HG03025 (cell line): ENCODE measurements at regions not wholly inside any gene's neighbourhood (a gene's known extent, or its start where the extent isn't known, plus 50 kb on each side); places are given as distances from the start of the nearest gene placed in this dataset.
"Not testable (repeated sequence)": the region's sequence is repeated elsewhere in the genome, so short reads cannot be mapped to it uniquely, and the experiment has no call there.

Source experiments
- ATAC-seq: cut with Tn5 transposase; IDR thresholded peaks from one replicate; pipeline ENCODE4 v1.9.1; 2021; ENCODE audit warnings: mild to moderate bottlenecking, moderate library complexity; ENCODE audit not compliant: unreplicated experiment, low FRiP score

DNA sequence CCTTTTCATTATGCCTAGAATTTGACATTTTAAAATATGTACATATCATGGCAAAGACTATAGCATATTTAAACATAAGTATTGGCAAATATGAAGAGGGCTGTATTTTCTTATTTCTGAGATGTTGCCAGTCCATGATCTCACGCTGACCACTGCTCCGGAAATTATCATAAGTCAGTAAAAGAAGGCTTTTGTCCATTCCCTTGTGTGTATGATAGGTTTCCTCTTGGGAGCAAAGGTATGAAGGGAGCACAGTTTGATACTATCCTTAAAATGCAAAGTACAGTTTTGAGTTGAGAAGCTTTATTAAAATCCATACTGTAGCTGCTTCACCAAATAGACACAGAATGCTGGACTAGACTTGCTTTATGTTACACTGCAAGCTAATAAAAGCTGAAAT, 52.6 kb upstream of the AGA start:
- no peak for ATAC-seq

DNA sequence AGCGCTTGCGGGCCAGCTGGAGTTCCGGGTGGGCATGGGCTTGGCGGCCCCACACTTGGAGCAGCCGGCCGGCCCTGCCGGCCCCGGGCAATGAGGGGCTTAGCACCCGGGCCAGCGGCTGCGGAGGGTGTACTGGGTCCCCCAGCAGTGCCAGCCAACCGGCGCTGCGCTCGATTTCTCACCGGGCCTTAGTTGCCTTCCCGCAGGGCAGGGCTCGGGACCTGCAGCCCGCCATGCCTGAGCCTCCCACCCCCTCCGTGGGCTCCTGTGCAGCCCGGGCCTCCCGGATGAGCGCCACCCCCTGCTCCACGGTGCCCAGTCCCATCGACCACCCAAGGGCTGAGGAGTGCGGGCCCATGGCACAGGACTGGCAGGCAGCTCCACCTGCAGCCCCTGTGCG, 53.4 kb upstream of the AGA start:
- ATAC-seq: not testable (repeated sequence)

DNA sequence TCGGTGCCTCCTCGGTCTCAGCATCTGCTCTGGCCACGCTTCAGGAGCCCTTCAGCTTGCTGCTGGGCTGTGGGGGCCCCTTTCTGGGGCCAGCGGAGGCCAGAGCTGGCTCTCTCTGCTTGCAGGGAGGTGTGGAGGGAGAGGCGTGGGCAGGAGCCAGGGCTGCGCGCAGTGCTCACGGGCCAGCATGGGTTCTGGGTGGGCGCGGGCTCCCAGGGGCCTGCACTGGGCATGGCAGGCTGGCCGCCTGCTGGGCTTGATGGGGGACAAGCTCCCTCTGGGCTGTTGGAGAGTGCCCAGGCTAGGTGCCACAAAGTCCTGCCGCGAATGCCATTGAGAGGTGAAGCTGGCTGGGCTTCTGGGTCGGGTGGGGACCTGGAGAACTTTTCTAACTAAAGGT, 57.3 kb upstream of the AGA start:
- no peak for ATAC-seq

DNA sequence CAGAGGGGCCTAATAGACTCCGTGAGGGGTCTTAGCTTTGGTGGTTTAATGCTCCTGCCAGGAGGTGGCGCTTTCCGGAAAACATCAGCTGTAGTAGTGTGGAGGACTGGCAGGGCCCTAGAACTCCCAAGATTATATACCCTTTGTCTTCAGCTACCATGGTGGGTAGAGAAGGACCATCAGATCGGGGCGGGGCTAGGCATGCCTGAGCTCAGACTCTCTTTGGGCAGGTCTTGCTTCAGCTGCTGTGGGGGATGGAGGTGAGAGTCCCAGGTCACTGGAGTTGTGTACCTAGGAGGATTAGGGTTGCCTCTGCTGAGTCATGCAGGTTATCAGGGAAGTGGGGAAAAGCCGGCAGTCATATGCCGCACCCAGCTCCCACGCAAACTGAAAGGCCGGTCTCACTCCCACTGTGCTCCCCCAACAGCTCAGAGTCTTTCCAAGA, 63.0 kb upstream of the AGA start:
- no peak for ATAC-seq

DNA sequence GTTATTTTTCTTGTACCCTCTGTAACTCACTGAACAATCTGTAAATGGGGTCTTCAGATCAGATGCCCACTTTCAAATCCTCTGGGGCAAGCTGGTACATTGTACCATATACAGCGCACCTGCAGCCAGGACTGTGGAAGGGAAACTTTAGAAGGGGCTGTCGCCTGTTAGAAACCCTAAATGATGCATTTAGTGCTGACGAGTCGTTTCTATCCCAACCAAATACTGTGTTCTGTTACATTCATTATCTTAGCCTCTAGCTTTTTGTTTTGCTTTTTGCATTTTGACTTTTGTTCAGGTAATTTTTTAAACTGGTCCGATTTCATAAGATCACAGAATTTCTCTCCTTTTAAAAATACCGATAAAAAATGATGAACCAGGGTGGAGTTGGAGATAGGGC, 66.4 kb upstream of the AGA start:
- ATAC-seq: no peak

DNA sequence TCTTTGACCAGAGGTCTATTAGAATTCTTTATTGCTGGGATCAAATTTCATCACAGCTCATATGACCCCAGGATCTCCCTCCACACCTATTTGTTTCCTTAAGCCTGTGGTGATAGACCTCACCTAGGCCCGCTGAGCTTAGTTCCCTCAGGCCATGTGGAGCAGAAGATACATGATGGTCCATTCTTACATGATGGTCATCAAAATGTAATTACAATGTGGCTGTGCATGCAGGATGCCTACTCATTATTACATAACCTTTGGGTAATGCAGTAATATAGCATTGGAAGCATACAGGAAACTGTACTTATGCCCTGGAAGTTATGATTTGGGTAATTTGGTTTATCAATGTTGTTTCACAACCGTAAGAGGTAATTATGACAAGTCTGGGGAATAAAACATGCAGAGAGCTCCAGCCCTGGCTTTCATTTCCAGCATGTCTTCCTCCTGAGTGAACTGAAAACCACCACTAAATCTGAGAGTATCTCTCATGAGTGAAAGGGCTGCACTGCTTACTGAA, 67.0 kb upstream of the AGA start:
- no peak for ATAC-seq

DNA sequence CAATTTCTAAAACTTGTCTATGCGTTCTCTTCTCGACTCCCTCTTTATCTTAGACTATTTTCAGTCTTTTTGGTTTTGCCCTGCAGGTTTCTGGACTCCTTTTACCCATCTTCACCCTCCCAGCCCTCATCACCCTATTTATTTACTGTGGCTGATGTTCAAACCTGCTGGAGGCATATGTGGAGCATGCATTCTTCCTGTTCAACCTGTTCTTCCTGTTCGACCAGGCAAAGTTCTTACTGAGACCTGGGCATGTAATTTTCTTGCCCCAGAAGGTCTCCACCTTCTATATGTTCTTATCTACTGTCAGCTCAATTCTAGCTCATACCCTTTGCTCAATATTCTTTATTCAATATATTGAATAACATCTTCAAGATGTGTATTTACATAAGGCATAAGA, 69.4 kb upstream of the AGA start:
- ATAC-seq: no peak

DNA sequence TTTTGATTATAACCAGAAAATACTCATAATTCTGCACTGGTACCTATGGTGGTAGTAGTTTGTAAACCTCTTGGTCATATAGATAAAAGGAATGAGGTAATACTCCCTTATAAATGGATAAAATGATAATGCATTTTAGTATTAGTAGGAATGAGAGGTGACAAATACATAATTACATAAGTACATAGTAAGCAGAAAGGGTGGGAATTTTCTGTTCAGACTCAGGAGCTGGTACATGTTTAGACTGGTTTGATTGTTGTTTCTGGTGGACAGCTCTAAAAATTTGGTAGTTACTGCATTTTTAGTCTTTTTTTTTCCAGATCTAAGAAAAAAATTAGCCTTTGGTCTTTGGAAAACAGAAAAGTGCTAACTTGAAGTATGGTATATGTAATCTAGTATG, 70.4 kb upstream of the AGA start:
- ATAC-seq: no peak

DNA sequence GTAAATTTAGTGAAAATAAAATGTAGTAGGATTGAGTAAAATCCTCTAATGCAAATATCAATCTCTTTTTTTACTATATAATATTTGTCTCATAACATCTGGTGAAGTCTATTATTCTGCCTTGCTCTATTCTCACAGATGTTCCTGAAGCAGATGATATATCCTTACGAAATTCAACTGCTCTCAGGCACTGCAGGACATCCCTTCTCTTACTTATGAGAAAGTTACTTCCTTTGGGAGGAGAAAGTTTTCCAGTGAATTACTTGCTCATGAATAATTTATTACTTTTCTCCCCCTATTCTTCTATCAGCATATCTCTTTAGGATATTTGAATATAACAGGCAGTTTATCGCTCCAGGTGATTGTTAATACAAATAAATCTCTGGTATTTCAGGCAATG, 75.6 kb upstream of the AGA start:
- ATAC-seq: no peak

DNA sequence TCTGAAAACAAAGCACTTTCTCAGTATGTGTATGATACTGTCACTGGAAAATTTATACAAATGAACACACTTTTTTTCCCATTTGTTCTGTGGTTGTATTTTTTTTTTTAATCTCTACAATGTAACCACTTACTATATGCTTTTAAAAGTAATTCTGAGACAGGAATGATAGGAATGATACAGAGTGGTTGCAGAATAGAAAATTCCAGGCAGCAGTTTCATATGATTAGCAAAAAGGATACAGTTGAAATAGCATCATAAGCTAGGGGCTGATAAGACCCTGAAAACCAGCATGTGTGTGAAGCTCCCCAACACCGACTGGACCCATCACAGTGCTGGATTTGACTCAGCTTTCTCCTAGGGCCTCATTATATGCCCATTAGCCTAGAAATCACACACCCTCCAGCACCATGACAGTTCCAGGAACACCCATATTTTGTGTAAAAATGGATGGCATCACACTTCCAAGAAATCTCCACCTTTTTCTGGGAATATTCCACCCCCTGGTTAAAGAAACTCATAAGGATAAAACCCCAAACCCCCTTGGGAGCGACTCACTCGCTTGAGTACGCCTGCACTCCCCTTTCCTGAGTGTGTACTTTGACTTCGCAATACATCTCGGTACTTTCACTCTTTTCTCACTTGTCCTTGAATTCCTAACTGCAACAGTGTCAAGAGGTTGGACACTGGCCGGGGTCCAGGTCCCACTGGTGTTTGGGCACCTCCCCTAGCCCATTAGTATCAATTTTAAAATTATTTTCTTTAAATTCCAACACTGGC, 77.4 kb upstream of the AGA start:
- no peak for ATAC-seq

DNA sequence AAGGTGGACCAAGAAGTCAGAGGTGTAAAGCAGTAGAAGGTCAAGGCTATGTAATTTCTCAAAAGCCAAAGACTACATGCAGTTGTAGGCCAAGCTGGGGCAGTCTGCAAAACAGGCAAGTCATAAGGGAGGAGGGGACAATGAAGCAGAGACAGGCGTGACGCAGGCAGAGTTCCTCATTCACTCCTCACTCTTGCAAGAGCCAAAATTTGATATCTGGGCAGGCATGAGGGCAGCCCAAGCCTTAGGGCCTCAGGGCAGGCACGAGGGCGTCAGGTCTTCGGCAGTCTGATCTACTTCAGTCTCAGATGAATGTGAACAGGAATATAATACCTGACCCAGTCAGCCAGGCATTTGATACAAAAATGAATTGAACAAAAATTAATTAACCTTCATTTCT, 86.4 kb upstream of the AGA start:
- no peak for ATAC-seq

DNA sequence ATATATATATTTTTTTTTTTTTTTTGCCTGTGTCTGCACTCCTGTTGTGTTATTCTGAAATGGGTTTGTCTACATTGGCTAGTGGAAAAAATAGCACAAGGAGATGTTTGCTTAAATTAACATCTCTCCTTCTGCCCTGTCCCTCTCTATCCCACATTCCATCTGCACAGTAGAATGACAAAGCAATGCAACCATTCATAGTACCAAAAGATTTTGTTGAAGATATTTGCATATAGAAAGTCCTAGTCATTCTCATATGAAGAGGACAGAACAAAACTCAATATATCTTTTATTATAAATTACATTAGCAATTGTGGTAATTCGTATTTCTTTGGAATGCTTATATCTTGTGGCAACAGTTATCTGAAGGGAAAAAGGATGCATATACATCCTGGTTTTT, 88.3 kb upstream of the AGA start:
- no peak for ATAC-seq

DNA sequence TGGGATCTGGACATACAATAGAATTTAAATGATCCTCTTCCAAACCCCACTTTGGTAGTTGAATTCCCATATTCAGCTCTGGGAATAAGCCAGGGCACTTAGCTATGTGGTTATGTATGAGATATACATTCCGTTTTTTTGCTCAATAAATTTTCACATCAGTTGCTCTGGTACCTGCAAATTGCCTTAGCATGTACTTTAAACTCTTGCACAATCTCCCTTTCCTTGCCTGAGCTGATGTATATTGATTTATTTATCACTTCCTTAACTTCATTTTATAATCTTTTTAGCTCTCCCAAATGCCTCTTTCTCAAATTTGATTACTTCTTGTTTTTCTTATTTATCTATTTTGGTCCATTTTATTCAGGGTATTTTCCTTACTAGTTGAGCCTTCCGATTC, 90.1 kb upstream of the AGA start:
- no peak for ATAC-seq

DNA sequence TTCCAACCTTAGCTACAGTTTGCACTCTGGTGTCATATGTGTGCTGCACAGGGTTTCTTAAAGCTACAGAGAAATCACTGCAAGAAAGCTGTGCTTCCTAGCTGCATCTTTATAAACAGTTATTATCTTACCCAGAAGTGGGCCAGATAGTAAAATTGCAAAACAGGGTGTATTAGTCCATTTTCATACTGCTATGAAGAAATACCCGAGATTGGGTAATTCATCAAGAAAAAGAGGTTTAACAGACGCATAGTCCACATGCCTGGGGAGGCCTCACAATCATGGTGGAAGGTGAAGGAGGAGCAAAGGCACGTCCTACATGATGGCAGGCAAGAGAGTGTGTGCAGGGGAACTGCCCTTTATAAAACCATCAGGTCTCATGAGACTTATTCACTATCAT, 92.6 kb upstream of the AGA start:
- ATAC-seq: not testable (repeated sequence)

DNA sequence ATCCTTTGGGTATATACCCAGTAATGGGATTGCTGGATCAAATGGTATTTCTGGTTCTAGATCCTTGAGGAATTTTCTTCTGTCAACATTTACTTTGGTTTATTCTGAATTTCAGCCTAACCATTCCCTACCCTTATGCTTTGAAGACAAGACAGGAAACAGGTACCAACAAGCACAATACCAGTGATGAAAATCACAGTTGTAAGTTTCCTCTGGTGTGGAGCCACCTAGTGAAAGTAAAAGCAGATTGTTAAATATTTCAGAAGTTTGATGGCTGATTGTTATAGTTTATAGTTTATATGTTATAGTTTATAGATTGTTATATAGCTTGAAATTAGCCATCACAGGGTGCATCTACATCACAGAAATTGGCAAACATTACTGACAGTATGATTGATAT, 104.5 kb upstream of the AGA start:
- ATAC-seq: no peak

DNA sequence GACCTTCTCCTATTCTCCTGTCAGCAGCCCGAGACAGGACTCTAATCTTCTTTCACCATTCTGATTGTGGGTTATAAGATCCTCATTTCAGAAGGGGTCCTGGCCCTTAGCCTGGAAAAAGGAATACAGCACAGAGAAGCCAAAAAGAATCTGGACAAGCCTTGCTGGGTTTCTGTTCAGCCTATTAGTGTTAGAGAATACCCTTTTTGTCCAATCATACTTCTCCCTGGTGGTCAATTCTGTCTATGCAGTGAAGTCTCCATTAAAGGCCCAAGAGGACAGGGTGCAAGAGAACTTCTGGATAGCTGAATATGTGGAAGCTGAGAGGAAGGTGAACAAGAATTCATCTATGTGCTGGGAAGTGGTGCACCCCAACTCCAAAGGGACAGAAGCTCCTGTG, 105.7 kb upstream of the AGA start:
- no peak for ATAC-seq

DNA sequence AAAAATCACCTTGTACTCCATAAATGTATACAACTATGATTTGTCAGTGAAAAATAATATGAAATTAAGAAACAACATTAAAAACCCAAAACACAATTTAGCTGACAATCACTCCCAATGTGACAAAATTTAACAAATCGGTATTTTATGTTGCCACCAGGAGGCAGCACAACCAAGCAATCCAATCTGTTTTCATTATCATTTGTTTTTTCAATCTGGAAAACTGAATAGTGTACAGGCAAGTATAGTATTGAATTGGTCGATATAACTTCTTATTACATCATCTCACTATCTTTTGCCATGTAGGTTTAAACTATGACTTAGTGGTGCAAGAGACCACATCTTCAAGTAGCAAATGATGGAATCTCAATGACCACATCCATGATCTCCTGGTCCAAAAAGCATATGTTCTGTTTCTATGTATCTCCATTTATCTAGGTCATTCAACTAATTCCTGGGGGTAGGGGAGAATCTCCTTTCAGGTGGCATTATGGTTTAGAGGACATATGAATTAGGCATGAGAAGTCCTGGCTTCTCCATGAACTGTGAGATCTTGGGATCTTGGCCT, 112.9 kb upstream of the AGA start:
- no peak for ATAC-seq

DNA sequence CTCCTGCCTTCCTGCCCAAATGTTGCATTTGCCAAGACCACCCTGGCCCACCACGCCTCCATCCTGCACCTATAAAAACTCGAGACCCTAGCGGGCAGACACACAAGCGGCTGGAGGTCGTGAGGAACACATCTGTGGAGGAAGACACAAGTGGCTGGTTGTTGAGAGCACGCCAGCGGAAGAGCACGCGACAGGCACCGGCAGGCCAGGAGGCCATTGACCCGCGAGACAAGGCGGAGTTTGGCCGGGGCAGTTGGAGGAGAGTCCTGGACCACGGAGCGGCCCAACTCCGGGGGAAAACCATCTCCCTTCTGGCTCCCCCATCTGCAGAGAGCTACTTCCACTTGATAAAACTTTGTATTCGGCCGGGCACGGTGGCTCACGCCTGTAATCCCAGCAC, 115.2 kb upstream of the AGA start:
- no peak for ATAC-seq

DNA sequence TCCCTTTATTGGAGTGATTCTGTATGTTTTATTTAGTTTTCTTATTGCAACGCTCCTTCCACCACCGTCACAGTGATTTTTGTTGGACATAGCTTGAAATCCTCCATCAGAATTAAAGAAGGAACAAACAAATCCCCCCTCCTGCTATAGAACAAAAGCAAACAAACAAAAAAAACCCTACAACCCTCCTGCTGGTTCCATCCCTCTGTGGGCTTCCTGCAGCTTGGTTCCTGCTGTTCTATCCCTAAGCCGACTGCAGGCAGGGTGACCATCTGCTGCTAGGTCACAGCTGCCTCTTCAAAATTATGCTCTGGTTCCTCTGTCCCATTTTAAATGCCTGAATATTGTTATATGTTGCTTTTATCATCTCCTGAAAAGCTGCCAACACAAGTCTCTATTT, 116.8 kb upstream of the AGA start:
- no peak for ATAC-seq

DNA sequence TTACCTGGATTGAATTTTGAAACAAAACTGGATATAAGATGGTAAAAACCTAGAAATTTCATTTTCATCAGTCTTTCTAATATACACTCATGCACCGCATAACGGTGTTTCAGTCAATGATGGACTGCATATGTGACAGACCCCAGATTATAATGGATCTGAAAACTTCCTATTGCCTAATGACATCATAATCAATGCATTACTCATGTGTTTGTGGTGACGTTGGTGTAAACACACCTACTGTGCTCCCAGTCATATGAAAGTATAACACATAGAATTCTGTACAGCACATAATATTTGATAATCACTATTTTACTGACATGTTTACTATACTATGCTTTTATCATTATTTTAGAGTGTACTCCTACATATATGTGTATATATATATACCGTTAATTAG, 119.9 kb upstream of the AGA start:
- no peak for ATAC-seq

DNA sequence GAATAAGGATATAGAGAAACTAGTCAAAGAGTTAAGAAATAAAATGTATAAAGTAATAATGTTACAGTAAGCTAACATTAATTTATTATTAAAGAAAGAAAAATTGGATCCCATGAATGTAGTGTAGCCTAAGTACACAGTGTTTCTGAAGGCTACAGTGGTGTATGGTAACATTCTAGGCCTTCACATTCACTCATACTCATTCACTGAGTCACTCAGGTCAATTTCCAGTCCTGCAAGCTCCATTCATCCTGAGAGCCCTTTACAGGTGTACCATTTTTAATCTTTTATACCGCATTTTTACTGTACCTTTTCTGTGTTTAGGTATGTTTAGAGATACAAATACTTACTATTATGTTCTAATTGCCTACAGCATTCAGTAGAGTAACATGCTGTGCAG, 120.6 kb upstream of the AGA start:
- ATAC-seq: no peak

DNA sequence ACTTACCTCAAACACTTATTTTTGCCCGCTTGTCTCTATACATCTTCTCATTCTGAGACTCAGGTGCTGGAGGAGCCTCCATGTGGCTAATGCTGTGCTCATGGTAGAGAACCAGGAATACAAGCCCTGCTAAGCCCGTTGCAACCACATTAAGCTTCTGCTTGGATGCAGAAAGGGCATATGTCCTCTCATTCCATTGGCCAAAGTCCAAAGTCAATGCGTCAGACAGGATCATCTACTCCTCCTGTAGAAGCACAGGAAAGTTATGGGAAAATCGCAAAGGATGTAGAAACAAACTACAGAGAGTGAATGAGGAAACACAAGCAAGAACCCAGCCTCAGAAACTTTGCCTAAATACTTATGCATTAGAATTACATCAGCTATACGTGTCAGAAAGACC, 124.5 kb upstream of the AGA start:
- ATAC-seq: no peak
